Upper lobe of left lung (tissue), 6 donors: ENCODE measurements at regions not wholly inside any gene's neighbourhood (a gene's known extent, or its start where the extent isn't known, plus 50 kb on each side); places are given as distances from the start of the nearest gene placed in this dataset.

Experiments
- ATAC-seq, 2 donors: fragments of 200-7000 bp; cut with Tn5 transposase; one replicate each; pipeline ENCODE4 v1.9.1; 2022; ENCODE audit warnings: mild to moderate bottlenecking in 2 of 2, moderate library complexity in 2 of 2; ENCODE audit not compliant: low FRiP score in 2 of 2
- DNase-seq, 2 donors: peaks; one replicate each; pipeline ENCODE4 v3.0.0-alpha.2; 2019 to 2020
- H3K27ac ChIP-seq, 4 donors: fragments of 200-600 bp; sonication (generic); one replicate each; pipeline ENCODE4 v1.5.1; 2016 to 2019
- H3K27me3 ChIP-seq, 4 donors: fragments of 200-600 bp; sonication (generic); one replicate each; pipeline ENCODE4 v1.5.1; 2017 to 2019
- H3K36me3 ChIP-seq, 4 donors: fragments of 200-600 bp; sonication (generic); one replicate each; pipeline ENCODE4 v1.5.1; 2016 to 2019
- H3K4me1 ChIP-seq, 4 donors: fragments of 200-600 bp; sonication (generic); one replicate each; pipeline ENCODE4 v1.5.1; 2018 to 2019
- H3K4me3 ChIP-seq, 4 donors: fragments of 200-600 bp; sonication (generic); one replicate each; pipeline ENCODE4 v1.5.1; 2017 to 2019; ENCODE audit warnings: mild to moderate bottlenecking in 2 of 4, moderate library complexity in 1 of 4
- H3K9me3 ChIP-seq, 4 donors: fragments of 200-600 bp; sonication (generic); one replicate each; pipeline ENCODE4 v1.5.1; 2018 to 2019
- CTCF ChIP-seq, 6 experiments: fragments of 450-650 bp in 4 of 6; fragments of 200-600 bp in 2 of 6; sonication (generic) in 2 of 6; IDR thresholded peaks; one replicate each; pipeline ENCODE4 v1.5.1; 2016 to 2019; ENCODE audit warnings: antibody characterized with exemption in 6 of 6
- EP300 ChIP-seq, 4 donors: sonication (generic); formaldehyde crosslinking; IDR thresholded peaks; one replicate each; pipeline ENCODE4 v1.5.1; 2017; ENCODE audit warnings: antibody characterized with exemption in 4 of 4, control low read depth in 2 of 4
- POLR2A ChIP-seq, 4 donors: fragments of 450-650 bp; IDR thresholded peaks; one replicate each; pipeline ENCODE4 v1.5.1; 2016 to 2017; ENCODE audit warnings: antibody characterized with exemption in 4 of 4, mild to moderate bottlenecking in 2 of 4
- POLR2AphosphoS5 ChIP-seq, 2 donors: sonication (generic); formaldehyde crosslinking; IDR thresholded peaks; one replicate each; pipeline ENCODE4 v1.5.1; 2017; ENCODE audit warnings: antibody characterized with exemption in 2 of 2
- WGBS, 2 donors: methylation state at CpG; one replicate each; pipeline ENCODE4 v1.1.5; 2017 to 2018; 5-methylcytosine and 5-hydroxymethylcytosine counted together
- donor health status: DM: no; HTN: no; CAD: no; lungs with moderate emphysema.
- donor health status: DM: no; HTN: yes; CAD: no; lungs with severe emphysema.

- no peak overlapping the region for H3K4me3 ChIP-seq
- WGBS, 2 donors: 75 to 89% methylated on average over 6 of the region's 6 CpGs
- DNase-seq (no peak), ATAC-seq (no peak)
- no peaks in the 10 kb centered on the region for H3K27me3 ChIP-seq
- peaks cover 25 to 88% (median 63%) of the 10 kb centered on the region in 4 donors for H3K36me3 ChIP-seq
- H3K9me3 ChIP-seq: no peaks in the 10 kb centered on the region
- H3K4me1 ChIP-seq: peaks cover 13 to 26% (median 22%) of the 10 kb centered on the region in 4 donors
- peak overlapping the region in 1 of 4 donors; percentile 33 for H3K27ac ChIP-seq
- TF ChIP-seq POLR2AphosphoS5 (IDR thresholded peaks at IDR 0.05): no peak
- TF ChIP-seq EP300 (IDR thresholded peaks at IDR 0.05): no peak
- no peak for TF ChIP-seq CTCF (IDR thresholded peaks at IDR 0.05)
- TF ChIP-seq POLR2A (IDR thresholded peaks at IDR 0.05): no peak
Measured at GRCh38 chr20:19961293-19961692, 55.9 kb upstream of the NAA20 start.

GRCh38 chr20:19962958-19963357, 54.2 kb upstream of the NAA20 start:
- 95 to 96% methylated on average over 6 of the region's 6 CpGs for WGBS, 2 donors
- H3K27ac ChIP-seq: peak overlapping the region in 1 of 4 donors; percentile 76
- H3K27me3 ChIP-seq: no peaks in the 10 kb centered on the region
- DNase-seq (no peak), ATAC-seq (no peak)
- no peak overlapping the region for H3K4me3 ChIP-seq
- TF ChIP-seq EP300 (IDR thresholded peaks at IDR 0.05) (no peak), POLR2AphosphoS5 (IDR thresholded peaks at IDR 0.05) (no peak), CTCF (IDR thresholded peaks at IDR 0.05) (no peak), POLR2A (IDR thresholded peaks at IDR 0.05) (no peak)
- peaks cover 16 to 87% (median 55%) of the 10 kb centered on the region in 4 donors for H3K36me3 ChIP-seq
- no peaks in the 10 kb centered on the region for H3K9me3 ChIP-seq
- peaks cover 13 to 36% (median 30%) of the 10 kb centered on the region in 4 donors for H3K4me1 ChIP-seq

GRCh38 chr20:19964289-19965265, 52.6 kb upstream of the NAA20 start:
- 48 to 51% methylated on average over 15 of the region's 15 CpGs for WGBS, 2 donors
- no peaks in the 10 kb centered on the region for H3K27me3 ChIP-seq
- peaks cover 15 to 45% (median 40%) of the 10 kb centered on the region in 4 donors for H3K4me1 ChIP-seq
- H3K36me3 ChIP-seq: peaks cover 5 to 80% (median 39%) of the 10 kb centered on the region in 4 donors
- no peaks in the 10 kb centered on the region for H3K9me3 ChIP-seq
- H3K4me3 ChIP-seq: no peak overlapping the region
- DNase-seq: peak in 1 of 2 donors; percentile 85
- H3K27ac ChIP-seq: peak overlapping the region; percentile 59 to 83 (median 72)
- peak; percentile 70 to 89 for ATAC-seq
- TF ChIP-seq POLR2A (IDR thresholded peaks at IDR 0.05) (peak in 1 of 4 donors; percentile 23), POLR2AphosphoS5 (IDR thresholded peaks at IDR 0.05) (peak; percentile 79 to 86), CTCF (IDR thresholded peaks at IDR 0.05) (no peak), EP300 (IDR thresholded peaks at IDR 0.05) (peak in 2 of 4 donors; percentile 45 to 86)

- Histone ChIP-seq H3K36me3 (peaks cover 0 to 77% (median 17%) of the 10 kb centered on the region in 4 donors), H3K9me3 (no peaks in the 10 kb centered on the region), H3K27ac (peak overlapping the region in 2 of 4 donors; percentile 52 to 66), H3K27me3 (no peaks in the 10 kb centered on the region), H3K4me3 (no peak overlapping the region), H3K4me1 (peaks cover 17 to 45% (median 40%) of the 10 kb centered on the region in 4 donors)
- WGBS, 2 donors: 33 to 50% methylated on average over 1 of the region's 1 CpG
- ATAC-seq (no peak), DNase-seq (no peak)
- TF ChIP-seq POLR2A (IDR thresholded peaks at IDR 0.05) (no peak), CTCF (IDR thresholded peaks at IDR 0.05) (no peak), EP300 (IDR thresholded peaks at IDR 0.05) (no peak), POLR2AphosphoS5 (IDR thresholded peaks at IDR 0.05) (no peak)
Measured at GRCh38 chr20:19966840-19967239, 50.3 kb upstream of the NAA20 start.
